ENCODE measurements at regions not wholly inside any gene's neighbourhood (a gene's known extent, or its start where the extent isn't known, plus 50 kb on each side); places are given as distances from the start of the nearest gene placed in this dataset.

DNA sequence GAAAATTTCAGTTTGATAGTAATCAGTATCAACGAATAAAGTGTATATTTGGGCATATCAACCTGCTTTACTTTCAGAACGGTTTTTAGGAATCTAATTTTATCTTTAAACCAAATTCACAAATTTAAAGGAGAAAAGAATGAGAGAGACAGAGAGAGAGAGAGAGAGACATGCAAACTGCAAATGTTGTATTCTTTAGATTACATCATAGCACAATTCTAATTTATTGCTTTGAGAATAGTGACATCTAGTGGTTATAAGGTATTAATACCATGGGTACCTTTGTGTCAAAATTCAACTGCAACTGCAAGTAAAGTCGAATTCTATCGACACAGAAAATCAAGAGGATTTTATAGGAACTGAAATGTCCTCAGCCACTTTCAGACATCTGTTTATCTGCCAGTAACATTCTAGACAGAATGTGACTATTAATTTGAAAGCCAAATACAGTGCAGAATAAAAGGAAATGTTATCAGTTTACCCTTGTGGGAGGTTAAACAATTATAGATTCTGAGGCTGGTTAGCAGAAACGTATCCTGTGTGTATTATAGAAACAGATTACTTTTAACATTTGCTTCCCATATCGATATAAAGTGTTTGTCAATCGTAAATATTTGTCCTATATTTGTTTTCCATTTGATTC, 529.8 kb upstream of the VRK2 start:
- no peaks in the 10 kb centered on the region for H3K27me3 ChIP-seq (replicated peaks; ENCODE audit: insufficient read depth, low read length)
- H3K9me3 ChIP-seq (replicated peaks; ENCODE audit: insufficient read depth, low read length): no peaks in the 10 kb centered on the region
- no peak overlapping the region for H3K9ac ChIP-seq (ENCODE audit: low read length)
- H3K4me2 ChIP-seq (ENCODE audit: low read depth, low read length): no peak overlapping the region
- no peak overlapping the region for H3K27ac ChIP-seq (ENCODE audit: low read length)
- H3K9me2 ChIP-seq (replicated peaks; ENCODE audit: insufficient read depth, low read length): no peaks in the 10 kb centered on the region
- H3K4me1 ChIP-seq (ENCODE audit: low read length): no peaks in the 10 kb centered on the region
- no peak overlapping the region for H3K4me3 ChIP-seq (ENCODE audit: low read length)
- H4K20me1 ChIP-seq (ENCODE audit: insufficient read depth, low read length): no peaks in the 10 kb centered on the region
- H3K79me2 ChIP-seq (ENCODE audit: low read length): no peaks in the 10 kb centered on the region
- peak; percentile 63 for DNase-seq
- no peaks in the 10 kb centered on the region for H3F3A ChIP-seq (ENCODE audit: insufficient read depth, low read length)
- no peak for TF ChIP-seq EZH2 (optimal IDR thresholded peaks at IDR 0.05; ENCODE audit: low read depth, low read length)
- TF ChIP-seq, protein P1, sequence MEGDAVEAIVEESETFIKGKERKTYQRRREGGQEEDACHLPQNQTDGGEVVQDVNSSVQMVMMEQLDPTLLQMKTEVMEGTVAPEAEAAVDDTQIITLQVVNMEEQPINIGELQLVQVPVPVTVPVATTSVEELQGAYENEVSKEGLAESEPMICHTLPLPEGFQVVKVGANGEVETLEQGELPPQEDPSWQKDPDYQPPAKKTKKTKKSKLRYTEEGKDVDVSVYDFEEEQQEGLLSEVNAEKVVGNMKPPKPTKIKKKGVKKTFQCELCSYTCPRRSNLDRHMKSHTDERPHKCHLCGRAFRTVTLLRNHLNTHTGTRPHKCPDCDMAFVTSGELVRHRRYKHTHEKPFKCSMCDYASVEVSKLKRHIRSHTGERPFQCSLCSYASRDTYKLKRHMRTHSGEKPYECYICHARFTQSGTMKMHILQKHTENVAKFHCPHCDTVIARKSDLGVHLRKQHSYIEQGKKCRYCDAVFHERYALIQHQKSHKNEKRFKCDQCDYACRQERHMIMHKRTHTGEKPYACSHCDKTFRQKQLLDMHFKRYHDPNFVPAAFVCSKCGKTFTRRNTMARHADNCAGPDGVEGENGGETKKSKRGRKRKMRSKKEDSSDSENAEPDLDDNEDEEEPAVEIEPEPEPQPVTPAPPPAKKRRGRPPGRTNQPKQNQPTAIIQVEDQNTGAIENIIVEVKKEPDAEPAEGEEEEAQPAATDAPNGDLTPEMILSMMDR (IDR thresholded peaks at IDR 0.05; ENCODE audit: low read length): peak; percentile 61
- no peak overlapping the region for H2AFZ ChIP-seq (ENCODE audit: low read length)
- H3K36me3 ChIP-seq (replicated peaks; ENCODE audit: insufficient read depth, low read length): no peaks in the 10 kb centered on the region

DNA sequence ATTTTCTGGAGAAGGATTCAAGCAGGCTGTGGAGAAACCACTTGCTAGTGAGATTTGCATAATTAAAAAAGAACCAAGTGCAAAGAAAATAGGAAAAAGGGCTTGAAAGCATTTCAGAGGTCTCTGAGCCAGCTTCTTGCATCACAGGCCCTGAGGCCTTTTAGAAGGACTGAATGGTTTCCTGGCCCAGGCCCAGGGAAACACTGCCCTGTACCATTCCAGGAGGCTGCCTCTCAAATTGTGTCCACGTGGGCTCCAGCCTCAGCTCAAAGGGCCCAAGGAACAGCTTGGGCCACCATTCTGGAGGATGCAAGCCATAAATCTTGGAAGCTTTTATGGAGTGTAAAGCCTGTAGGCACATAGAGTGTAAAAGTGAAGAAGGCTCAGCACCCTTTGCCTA, 523.3 kb upstream of the VRK2 start:
- Histone ChIP-seq H2AFZ (ENCODE audit: low read length) (no peak overlapping the region), H3K4me1 (ENCODE audit: low read length) (no peaks in the 10 kb centered on the region), H3K27me3 (replicated peaks; ENCODE audit: insufficient read depth, low read length) (no peaks in the 10 kb centered on the region), H3K36me3 (replicated peaks; ENCODE audit: insufficient read depth, low read length) (no peaks in the 10 kb centered on the region), H3K79me2 (ENCODE audit: low read length) (no peaks in the 10 kb centered on the region), H3K27ac (ENCODE audit: low read length) (no peak overlapping the region), H3K9ac (ENCODE audit: low read length) (no peak overlapping the region), H3K4me3 (ENCODE audit: low read length) (no peak overlapping the region), H3K9me2 (replicated peaks; ENCODE audit: insufficient read depth, low read length) (no peaks in the 10 kb centered on the region), H3F3A (ENCODE audit: insufficient read depth, low read length) (no peaks in the 10 kb centered on the region), H3K4me2 (ENCODE audit: low read depth, low read length) (no peak overlapping the region), H3K9me3 (replicated peaks; ENCODE audit: insufficient read depth, low read length) (no peaks in the 10 kb centered on the region), H4K20me1 (ENCODE audit: insufficient read depth, low read length) (no peaks in the 10 kb centered on the region)
- TF ChIP-seq EZH2 (optimal IDR thresholded peaks at IDR 0.05; ENCODE audit: low read depth, low read length): no peak
- no peak for TF ChIP-seq EZH2phosphoT487 (IDR thresholded peaks at IDR 0.05; ENCODE audit: low read length)
- TF ChIP-seq, protein P1 (IDR thresholded peaks at IDR 0.05; ENCODE audit: low read length): no peak
- no peak for DNase-seq

DNA sequence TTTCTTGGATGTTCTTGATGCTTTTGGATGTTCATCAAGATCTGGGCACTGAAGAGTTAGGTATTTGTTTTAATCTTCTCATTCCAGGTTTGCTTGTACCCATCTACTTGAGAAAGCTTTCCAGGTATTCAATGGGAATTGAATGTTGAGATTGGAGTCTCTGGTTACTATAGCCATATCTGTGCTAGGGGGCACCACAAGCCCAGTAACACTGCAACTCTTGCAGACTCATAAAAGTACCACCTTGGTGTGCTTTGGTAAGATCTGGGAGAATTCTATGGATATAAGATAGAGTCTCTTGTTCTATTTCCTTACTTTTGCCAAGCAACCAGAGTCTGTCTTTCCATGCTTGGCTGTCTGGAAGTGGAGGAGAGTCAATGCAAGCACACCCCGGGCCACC, 518.9 kb upstream of the VRK2 start:
- Histone ChIP-seq H3K9ac (ENCODE audit: low read length) (no peak overlapping the region), H3K27ac (ENCODE audit: low read length) (no peak overlapping the region), H3F3A (ENCODE audit: insufficient read depth, low read length) (no peaks in the 10 kb centered on the region), H2AFZ (ENCODE audit: low read length) (no peak overlapping the region), H3K4me1 (ENCODE audit: low read length) (no peaks in the 10 kb centered on the region), H3K4me2 (ENCODE audit: low read depth, low read length) (no peak overlapping the region), H4K20me1 (ENCODE audit: insufficient read depth, low read length) (no peaks in the 10 kb centered on the region), H3K79me2 (ENCODE audit: low read length) (no peaks in the 10 kb centered on the region), H3K36me3 (replicated peaks; ENCODE audit: insufficient read depth, low read length) (no peaks in the 10 kb centered on the region), H3K9me3 (replicated peaks; ENCODE audit: insufficient read depth, low read length) (no peaks in the 10 kb centered on the region), H3K4me3 (ENCODE audit: low read length) (no peak overlapping the region), H3K27me3 (replicated peaks; ENCODE audit: insufficient read depth, low read length) (no peaks in the 10 kb centered on the region), H3K9me2 (replicated peaks; ENCODE audit: insufficient read depth, low read length) (no peaks in the 10 kb centered on the region)
- TF ChIP-seq EZH2 (optimal IDR thresholded peaks at IDR 0.05; ENCODE audit: low read depth, low read length) (no peak), EZH2phosphoT487 (IDR thresholded peaks at IDR 0.05; ENCODE audit: low read length) (no peak)
- TF ChIP-seq, protein P1 (IDR thresholded peaks at IDR 0.05; ENCODE audit: low read length): no peak
- no peak for DNase-seq
